Large intestine (tissue), 3 donors: ENCODE measurements at regions not wholly inside any gene's neighbourhood (a gene's known extent, or its start where the extent isn't known, plus 50 kb on each side); places are given as distances from the start of the nearest gene placed in this dataset.

Experiments used
- DNase-seq, 2 donors: peaks; one replicate each; pipeline versions ENCODE4 v3.0.0 to v3.0.0-alpha.2; 2013
- H3K27ac ChIP-seq: one replicate; pipeline ENCODE4 v1.5.1; 2013; ENCODE audit warnings: low read length
- H3K27me3 ChIP-seq: 2 replicates; pipeline ENCODE4 v1.6.1; 2013; ENCODE audit warnings: low read length; ENCODE audit not compliant: control insufficient read depth, insufficient read depth
- H3K36me3 ChIP-seq: 2 replicates; pipeline ENCODE4 v1.6.1; 2013; ENCODE audit warnings: low read length; ENCODE audit not compliant: control insufficient read depth, insufficient read depth
- H3K4me1 ChIP-seq: one replicate; pipeline ENCODE4 v1.6.1; 2013; ENCODE audit warnings: low read length; ENCODE audit not compliant: control insufficient read depth, insufficient read depth
- H3K4me3 ChIP-seq: one replicate; pipeline ENCODE4 v1.5.1; 2013; ENCODE audit warnings: low read length
- H3K9me3 ChIP-seq: one replicate; pipeline ENCODE4 v1.6.1; 2013; ENCODE audit warnings: mild to moderate bottlenecking, low read depth, low read length, moderate library complexity; ENCODE audit not compliant: control insufficient read depth
- WGBS: methylation state at CpG from one replicate; pipeline ENCODE4 v1.1.5; 2013; ENCODE audit warnings: low lambda C conversion rate; ENCODE audit not compliant: insufficient coverage; 5-methylcytosine and 5-hydroxymethylcytosine counted together

GRCh38 chr12:127355061-127355841 is 911.7 kb upstream of the TMEM132C start:
- H3K27ac ChIP-seq: no peak overlapping the region
- DNase-seq: no peak
- no peaks in the 10 kb centered on the region for H3K27me3 ChIP-seq
- peaks cover 3% of the 10 kb centered on the region for H3K9me3 ChIP-seq
- no peak overlapping the region for H3K4me3 ChIP-seq
- H3K4me1 ChIP-seq: no peaks in the 10 kb centered on the region
- WGBS: 43% methylated on average over 1 of the region's 10 CpGs
- no peaks in the 10 kb centered on the region for H3K36me3 ChIP-seq

- WGBS: no CpG with 5 or more reads among the region's 2 CpGs
- Histone ChIP-seq H3K9me3 (no peaks in the 10 kb centered on the region), H3K27ac (no peak overlapping the region)
These were observed 908.1 kb upstream of the TMEM132C start for GRCh38 chr12:127358888-127359287.

GRCh38 chr12:127360580-127360979 is 906.4 kb upstream of the TMEM132C start:
- no peaks in the 10 kb centered on the region for H3K27me3 ChIP-seq
- H3K36me3 ChIP-seq: no peaks in the 10 kb centered on the region
- no peak for DNase-seq
- H3K4me3 ChIP-seq: no peak overlapping the region
- H3K27ac ChIP-seq: no peak overlapping the region
- no peaks in the 10 kb centered on the region for H3K4me1 ChIP-seq
- no CpG with 5 or more reads among the region's 6 CpGs for WGBS
- no peaks in the 10 kb centered on the region for H3K9me3 ChIP-seq

More at GRCh38 chr12:127358888-127359287, 908.1 kb upstream of the TMEM132C start:
- DNase-seq: no peak
- Histone ChIP-seq H3K4me3 (no peak overlapping the region), H3K27me3 (no peaks in the 10 kb centered on the region), H3K36me3 (no peaks in the 10 kb centered on the region), H3K4me1 (no peaks in the 10 kb centered on the region)

GRCh38 chr12:127362121-127362520 is 904.8 kb upstream of the TMEM132C start:
- H3K36me3 ChIP-seq: no peaks in the 10 kb centered on the region
- H3K27ac ChIP-seq: no peak overlapping the region
- WGBS: 90% methylated on average over 2 of the region's 4 CpGs
- no peak for DNase-seq
- H3K4me1 ChIP-seq: no peaks in the 10 kb centered on the region
- H3K9me3 ChIP-seq: no peaks in the 10 kb centered on the region
- H3K27me3 ChIP-seq: no peaks in the 10 kb centered on the region
- no peak overlapping the region for H3K4me3 ChIP-seq

GRCh38 chr12:127363392-127363791 is 903.6 kb upstream of the TMEM132C start:
- no peaks in the 10 kb centered on the region for H3K36me3 ChIP-seq
- no peak for DNase-seq
- H3K9me3 ChIP-seq: no peaks in the 10 kb centered on the region
- no peak overlapping the region for H3K4me3 ChIP-seq
- no peaks in the 10 kb centered on the region for H3K4me1 ChIP-seq
- H3K27ac ChIP-seq: no peak overlapping the region
- WGBS: no CpG with 5 or more reads among the region's 2 CpGs
- H3K27me3 ChIP-seq: no peaks in the 10 kb centered on the region

GRCh38 chr12:127373559-127373958 is 893.4 kb upstream of the TMEM132C start:
- no CpG with 5 or more reads among the region's 4 CpGs for WGBS
- no peaks in the 10 kb centered on the region for H3K4me1 ChIP-seq
- H3K36me3 ChIP-seq: no peaks in the 10 kb centered on the region
- no peak for DNase-seq
- no peaks in the 10 kb centered on the region for H3K9me3 ChIP-seq
- H3K27ac ChIP-seq: no peak overlapping the region
- no peaks in the 10 kb centered on the region for H3K27me3 ChIP-seq
- no peak overlapping the region for H3K4me3 ChIP-seq

GRCh38 chr12:127374447-127374846 is 892.5 kb upstream of the TMEM132C start:
- Histone ChIP-seq H3K36me3 (no peaks in the 10 kb centered on the region), H3K9me3 (no peaks in the 10 kb centered on the region), H3K4me1 (no peaks in the 10 kb centered on the region), H3K27ac (no peak overlapping the region), H3K4me3 (no peak overlapping the region), H3K27me3 (no peaks in the 10 kb centered on the region)
- DNase-seq: no peak

GRCh38 chr12:127381043-127381668 is 885.8 kb upstream of the TMEM132C start:
- DNase-seq: peak; percentile 6 to 37
- Histone ChIP-seq H3K4me1 (no peaks in the 10 kb centered on the region), H3K4me3 (no peak overlapping the region), H3K36me3 (no peaks in the 10 kb centered on the region), H3K27me3 (no peaks in the 10 kb centered on the region), H3K27ac (no peak overlapping the region), H3K9me3 (no peaks in the 10 kb centered on the region)
- no CpG with 5 or more reads among the region's 33 CpGs for WGBS

GRCh38 chr12:127381681-127382080 is 885.3 kb upstream of the TMEM132C start:
- H3K27ac ChIP-seq: no peak overlapping the region
- no peak overlapping the region for H3K4me3 ChIP-seq
- no peaks in the 10 kb centered on the region for H3K4me1 ChIP-seq
- no peak for DNase-seq
- H3K27me3 ChIP-seq: no peaks in the 10 kb centered on the region
- H3K36me3 ChIP-seq: no peaks in the 10 kb centered on the region
- 75% methylated on average over 2 of the region's 6 CpGs for WGBS
- H3K9me3 ChIP-seq: no peaks in the 10 kb centered on the region

GRCh38 chr12:127383281-127383680 is 883.7 kb upstream of the TMEM132C start:
- no peaks in the 10 kb centered on the region for H3K9me3 ChIP-seq
- DNase-seq: no peak
- no peak overlapping the region for H3K4me3 ChIP-seq
- H3K36me3 ChIP-seq: no peaks in the 10 kb centered on the region
- H3K27me3 ChIP-seq: no peaks in the 10 kb centered on the region
- no peaks in the 10 kb centered on the region for H3K4me1 ChIP-seq
- no peak overlapping the region for H3K27ac ChIP-seq
- no CpG with 5 or more reads among the region's 8 CpGs for WGBS

GRCh38 chr12:127386723-127387122 is 880.2 kb upstream of the TMEM132C start:
- no peaks in the 10 kb centered on the region for H3K36me3 ChIP-seq
- H3K9me3 ChIP-seq: no peaks in the 10 kb centered on the region
- DNase-seq: no peak
- no peaks in the 10 kb centered on the region for H3K27me3 ChIP-seq
- H3K4me3 ChIP-seq: no peak overlapping the region
- no peaks in the 10 kb centered on the region for H3K4me1 ChIP-seq
- no peak overlapping the region for H3K27ac ChIP-seq
- no CpG with 5 or more reads among the region's 5 CpGs for WGBS
